ENCODE measurements at regions not wholly inside any gene's neighbourhood (a gene's known extent, or its start where the extent isn't known, plus 50 kb on each side); places are given as distances from the start of the nearest gene placed in this dataset.
"Not testable (repeated sequence)": the region's sequence is repeated elsewhere in the genome, so short reads cannot be mapped to it uniquely, and the experiment has no call there.

GRCh38 chr5:99879791-99880511, 655.2 kb upstream of the FAM174A start:
- DNase-seq, result no peak

- DNase-seq, result no peak
These were observed 656.3 kb upstream of the FAM174A start for GRCh38 chr5:99878830-99879229.

- DNase-seq, result no peak
These were observed 668.4 kb upstream of the FAM174A start for GRCh38 chr5:99866740-99867139.

- DNase-seq, result no peak
These were observed 670.0 kb upstream of the FAM174A start for GRCh38 chr5:99865159-99865558.

GRCh38 chr5:99835791-99836190, 699.4 kb upstream of the FAM174A start:
- no peak for DNase-seq

- no peak for DNase-seq
These were observed 708.0 kb upstream of the FAM174A start for GRCh38 chr5:99827136-99827535.

GRCh38 chr5:99817796-99818195, 717.4 kb upstream of the FAM174A start:
- DNase-seq, result no peak

GRCh38 chr5:99814321-99815063, 720.7 kb upstream of the FAM174A start:
- DNase-seq, result peak; percentile 28

GRCh38 chr5:99808657-99809230, 726.4 kb upstream of the FAM174A start:
- DNase-seq, result no peak

- DNase-seq, result no peak
These were observed 727.8 kb upstream of the FAM174A start for GRCh38 chr5:99807346-99807745.

- DNase-seq, result no peak
These were observed 740.1 kb upstream of the FAM174A start for GRCh38 chr5:99795031-99795430.

- no peak for DNase-seq
These were observed 746.7 kb upstream of the FAM174A start for GRCh38 chr5:99788482-99788881.

GRCh38 chr5:99775189-99775588, 760.0 kb upstream of the FAM174A start:
- DNase-seq, result no peak

GRCh38 chr5:99773290-99773689, 761.9 kb upstream of the FAM174A start:
- no peak for DNase-seq

- no peak for DNase-seq
These were observed 763.9 kb upstream of the FAM174A start for GRCh38 chr5:99771296-99771695.

- peak; percentile 13 for DNase-seq
These were observed 770.2 kb upstream of the FAM174A start for GRCh38 chr5:99765011-99765410.

GRCh38 chr5:99763021-99763774, 772.0 kb upstream of the FAM174A start:
- no peak for DNase-seq

GRCh38 chr5:99747342-99747741, 787.8 kb upstream of the FAM174A start:
- DNase-seq, result no peak

- not testable (repeated sequence) for DNase-seq
These were observed 802.0 kb upstream of the FAM174A start for GRCh38 chr5:99733146-99733545.

GRCh38 chr5:99730653-99731052, 801.8 kb upstream of the CHD1 start:
- not testable (repeated sequence) for DNase-seq

GRCh38 chr5:99724732-99725290, 796.0 kb upstream of the CHD1 start:
- DNase-seq, result peak; percentile 6

GRCh38 chr5:99721506-99721905, 792.7 kb upstream of the CHD1 start:
- DNase-seq, result no peak

- no peak for DNase-seq
These were observed 787.1 kb upstream of the CHD1 start for GRCh38 chr5:99715921-99716320.
